Epithelial cell of prostate (primary cell): ENCODE measurements at regions not wholly inside any gene's neighbourhood (a gene's known extent, or its start where the extent isn't known, plus 50 kb on each side); places are given as distances from the start of the nearest gene placed in this dataset.
"Not testable (repeated sequence)": the region's sequence is repeated elsewhere in the genome, so short reads cannot be mapped to it uniquely, and the experiment has no call there.

ENCODE experiments used
- DNase-seq: peaks from one replicate; pipeline ENCODE4 v3.0.0-alpha.2; 2011; ENCODE audit warnings: low read depth, low spot score
- H3K27ac ChIP-seq: fragments of 450-650 bp; 2 replicates; pipeline ENCODE4 v1.5.1; 2017; ENCODE audit warnings: mild to moderate bottlenecking

DNA sequence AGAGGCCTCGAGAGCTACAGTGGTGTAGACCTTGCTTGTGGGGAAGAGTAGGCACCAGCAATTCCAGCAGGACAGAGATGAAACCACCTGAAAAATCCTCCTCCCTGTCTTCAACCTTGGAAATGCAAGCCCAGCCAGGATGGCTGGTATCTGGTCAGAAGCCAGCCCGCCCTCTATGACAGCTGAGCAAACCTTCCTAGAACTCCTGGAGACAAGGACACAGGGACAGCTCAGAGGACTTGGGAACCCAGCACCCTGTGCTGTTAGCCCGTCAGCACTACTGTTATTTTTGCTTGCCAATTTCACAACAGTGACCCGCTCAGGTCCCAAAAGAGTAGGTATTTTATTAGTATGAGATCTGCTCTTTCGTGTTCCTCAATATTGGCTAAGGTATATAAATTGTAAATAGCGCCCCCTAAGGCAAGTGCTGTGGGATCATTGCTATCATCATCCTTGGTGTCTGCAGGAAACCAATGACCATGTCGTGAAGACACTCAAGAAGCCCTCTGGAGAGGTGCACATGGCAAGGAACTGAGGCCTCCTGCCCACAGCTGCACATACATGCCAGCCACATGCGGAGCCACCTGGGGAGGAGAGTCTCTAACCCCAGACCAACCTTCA, 156.5 kb upstream of the CHST15 start:
- DNase-seq: no peak
- H3K27ac ChIP-seq: no peak overlapping the region

DNA sequence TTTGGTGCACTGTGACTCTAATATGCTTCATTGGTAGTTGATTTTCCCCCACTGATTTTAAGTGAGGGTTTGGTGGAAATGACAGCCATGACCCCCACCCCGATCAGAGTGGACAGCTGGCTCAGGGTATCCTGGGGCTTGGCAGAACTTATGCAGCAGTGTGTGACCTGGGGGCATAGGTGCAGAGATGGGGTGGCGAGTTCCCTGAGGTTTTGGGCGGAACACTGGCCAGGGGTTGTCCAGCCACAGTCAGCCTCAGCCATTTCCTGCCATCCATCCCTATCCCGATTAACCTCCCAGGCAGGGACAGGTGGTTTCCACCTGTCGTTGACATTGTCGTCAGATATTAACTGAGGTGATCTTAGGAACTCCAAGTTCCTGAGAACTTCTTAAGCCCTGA, 155.8 kb upstream of the CHST15 start:
- no peak overlapping the region for H3K27ac ChIP-seq
- DNase-seq: no peak

GRCh38 chr10:124248056-124249045, 155.0 kb upstream of the CHST15 start:
- DNase-seq: no peak
- H3K27ac ChIP-seq: no peak overlapping the region

DNA sequence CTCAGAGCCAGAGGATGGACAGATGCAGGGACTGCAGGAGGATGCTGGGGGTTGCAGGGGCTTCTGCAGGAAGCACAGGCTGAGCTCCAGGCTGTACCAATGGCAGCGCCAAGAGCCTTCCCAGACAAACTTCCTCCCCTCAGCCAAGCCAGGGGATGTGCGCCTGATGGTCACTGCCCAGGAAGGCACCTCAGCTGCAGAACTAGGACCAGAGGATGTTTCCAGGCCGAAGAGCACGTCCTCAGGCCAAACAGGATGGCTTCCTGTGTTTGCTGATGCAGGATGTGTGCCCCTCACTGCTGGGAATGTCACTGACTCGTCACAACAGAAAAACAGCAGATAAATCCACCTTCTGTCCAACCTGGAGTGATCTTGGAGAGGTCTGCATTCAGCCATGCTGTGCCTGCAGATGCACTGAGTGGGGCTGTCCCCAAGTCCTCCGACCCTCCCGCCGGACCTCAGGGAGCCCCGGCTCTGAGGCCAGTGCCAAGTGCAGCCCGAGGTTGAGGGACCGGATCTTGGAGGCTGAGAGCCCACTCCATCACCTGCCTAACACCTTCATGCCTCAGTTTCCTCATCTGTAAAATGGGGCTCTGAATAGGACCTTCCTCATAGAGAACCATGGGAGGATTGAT, 152.5 kb upstream of the CHST15 start:
- DNase-seq: no peak
- no peak overlapping the region for H3K27ac ChIP-seq

GRCh38 chr10:124245191-124245590, 151.8 kb upstream of the CHST15 start:
- DNase-seq: no peak
- no peak overlapping the region for H3K27ac ChIP-seq

- DNase-seq: no peak
- H3K27ac ChIP-seq: no peak overlapping the region
Observed at GRCh38 chr10:124244256-124244877, 151.0 kb upstream of the CHST15 start.

GRCh38 chr10:124243702-124244121, 150.3 kb upstream of the CHST15 start:
- DNase-seq: no peak
- H3K27ac ChIP-seq: no peak overlapping the region

DNA sequence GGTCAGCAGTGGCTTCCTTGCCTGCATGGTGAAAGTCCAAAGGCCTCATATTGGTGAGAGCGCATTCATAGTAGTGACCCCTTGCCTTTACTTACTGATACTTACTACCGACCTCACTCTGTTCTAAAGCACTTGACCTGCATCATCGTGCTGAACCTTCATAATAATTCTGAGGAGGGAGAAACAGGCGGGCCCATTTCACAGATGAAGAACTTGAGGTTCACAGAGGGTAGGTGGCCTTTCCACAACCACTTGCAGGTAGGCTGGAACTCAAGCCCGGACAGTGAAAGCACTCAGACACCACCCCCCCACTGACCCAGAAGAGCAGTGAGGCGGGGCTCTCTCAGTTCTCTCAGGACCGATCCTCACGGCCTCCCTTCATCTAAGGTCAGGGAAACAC, 149.4 kb upstream of the CHST15 start:
- DNase-seq: no peak
- no peak overlapping the region for H3K27ac ChIP-seq

DNA sequence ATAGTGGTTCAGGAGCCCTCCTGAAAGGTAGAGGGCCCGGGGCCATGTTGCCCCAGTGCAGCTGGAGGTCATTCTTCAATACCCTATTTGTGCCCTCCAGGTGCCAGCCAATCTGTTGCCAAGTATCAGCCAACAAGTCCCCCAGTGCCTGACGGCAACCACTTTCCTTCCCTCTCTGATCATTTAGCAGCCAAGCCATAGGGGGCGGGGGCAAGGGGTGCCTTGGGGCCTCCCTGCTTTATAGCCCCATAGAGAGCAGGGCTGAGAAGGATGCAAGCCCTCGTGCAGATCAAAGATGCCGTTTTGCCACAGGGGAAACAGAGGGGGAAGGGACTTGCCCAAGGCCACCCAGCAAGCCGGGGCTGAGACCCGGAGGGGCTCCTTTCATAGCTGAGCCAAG, 149.0 kb upstream of the CHST15 start:
- no peak for DNase-seq
- H3K27ac ChIP-seq: no peak overlapping the region

- H3K27ac ChIP-seq, DNase-seq: not testable (repeated sequence)
Observed at GRCh38 chr10:124241510-124241909, 148.1 kb upstream of the CHST15 start.

GRCh38 chr10:124240839-124241291, 147.5 kb upstream of the CHST15 start:
- no peak for DNase-seq
- H3K27ac ChIP-seq: no peak overlapping the region

- no peak for DNase-seq
Observed at GRCh38 chr10:124239696-124240095, 146.3 kb upstream of the CHST15 start.

DNA sequence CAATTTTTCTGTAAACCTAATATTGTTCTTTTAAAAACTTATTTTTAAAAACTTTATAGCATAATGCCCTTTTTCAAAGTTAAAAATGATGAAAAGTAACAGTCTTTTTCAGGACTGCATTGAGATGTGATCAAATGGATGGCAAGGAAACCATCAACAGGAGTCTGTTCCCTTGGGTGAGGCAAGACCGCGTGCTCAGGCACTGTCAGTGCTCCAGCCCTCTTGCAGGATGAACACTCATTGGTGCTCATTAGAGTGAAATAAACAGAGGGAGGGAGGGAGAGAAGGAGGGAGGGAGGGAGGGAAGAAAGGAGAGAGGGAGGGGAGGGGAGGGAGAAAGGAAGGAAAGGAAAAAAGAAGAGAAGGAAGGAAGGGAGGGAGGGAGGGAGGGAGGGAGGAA, 145.7 kb upstream of the CHST15 start:
- no peak overlapping the region for H3K27ac ChIP-seq
- no peak for DNase-seq

More at GRCh38 chr10:124239696-124240095, 146.3 kb upstream of the CHST15 start:
- no peak overlapping the region for H3K27ac ChIP-seq

DNA sequence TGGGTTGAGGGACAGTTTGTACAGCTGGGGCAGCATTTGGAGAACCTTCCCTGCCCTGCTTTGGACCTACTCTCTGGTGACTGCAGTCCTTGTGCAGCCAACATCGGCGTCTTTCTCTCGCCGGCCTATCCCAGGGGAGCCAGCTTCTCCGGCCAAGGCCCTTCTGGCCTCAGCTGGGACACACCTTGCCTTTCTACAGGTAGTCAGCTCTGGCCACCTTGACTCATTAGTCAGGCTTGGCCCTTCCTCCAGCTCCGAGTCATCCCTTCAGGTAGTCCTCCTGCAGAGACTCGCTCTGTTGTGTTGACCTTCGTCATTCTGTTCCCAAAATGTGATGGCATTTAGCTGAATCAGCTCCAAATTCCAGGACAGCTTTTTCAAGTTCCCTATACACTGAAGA, 145.0 kb upstream of the CHST15 start:
- peak; percentile 31 for DNase-seq
- no peak overlapping the region for H3K27ac ChIP-seq

DNA sequence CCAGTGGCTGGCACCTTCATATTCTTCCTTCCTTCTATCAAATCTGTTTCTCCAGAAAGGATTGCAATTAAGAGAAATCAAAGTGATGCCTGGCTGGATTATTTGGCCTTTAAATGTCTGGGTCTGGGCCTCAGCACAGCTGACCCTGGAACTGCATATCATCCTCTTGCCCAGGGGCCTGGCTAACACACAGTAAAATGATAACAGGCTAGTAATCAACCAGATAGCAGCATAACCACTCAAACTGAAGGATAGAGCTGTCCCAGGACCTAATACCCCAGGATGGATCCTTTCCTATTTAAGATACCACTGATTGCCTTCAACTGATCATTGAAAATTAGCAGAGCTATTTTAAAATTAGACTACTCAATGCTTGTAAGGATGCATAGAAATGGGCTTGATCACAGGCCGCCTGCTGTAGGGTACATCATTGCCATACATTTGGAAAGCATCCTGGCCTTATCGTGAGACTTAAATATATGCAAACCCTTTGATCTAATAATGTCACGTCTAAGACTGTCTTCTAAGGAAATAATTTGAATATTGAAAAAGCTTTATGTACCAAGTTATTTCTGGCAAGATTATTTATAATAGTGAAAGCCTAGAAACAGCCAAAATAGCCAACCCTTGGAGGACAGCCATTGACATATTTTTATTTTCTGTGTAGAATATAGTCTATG, 144.0 kb upstream of the CHST15 start:
- no peak for DNase-seq
- no peak overlapping the region for H3K27ac ChIP-seq

DNA sequence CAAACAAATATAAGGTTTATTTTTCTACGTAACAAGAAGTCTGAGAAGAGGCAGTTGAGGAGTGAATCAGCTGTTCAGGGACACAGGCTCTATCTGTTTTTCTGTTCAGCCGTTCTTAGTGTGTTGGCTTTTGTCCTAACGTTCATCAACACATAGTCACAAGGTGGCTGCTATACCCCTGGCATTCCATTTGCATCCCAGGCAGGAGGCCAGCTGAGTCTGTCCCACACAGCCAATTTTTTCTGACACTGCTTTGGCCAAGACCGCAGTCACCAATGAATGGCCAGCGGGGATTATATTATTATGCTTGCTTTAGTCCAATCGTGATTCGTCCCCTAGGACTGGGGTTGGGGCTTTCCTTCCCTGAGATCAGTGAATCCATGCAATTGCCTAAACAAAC, 143.4 kb upstream of the CHST15 start:
- no peak for DNase-seq

DNA sequence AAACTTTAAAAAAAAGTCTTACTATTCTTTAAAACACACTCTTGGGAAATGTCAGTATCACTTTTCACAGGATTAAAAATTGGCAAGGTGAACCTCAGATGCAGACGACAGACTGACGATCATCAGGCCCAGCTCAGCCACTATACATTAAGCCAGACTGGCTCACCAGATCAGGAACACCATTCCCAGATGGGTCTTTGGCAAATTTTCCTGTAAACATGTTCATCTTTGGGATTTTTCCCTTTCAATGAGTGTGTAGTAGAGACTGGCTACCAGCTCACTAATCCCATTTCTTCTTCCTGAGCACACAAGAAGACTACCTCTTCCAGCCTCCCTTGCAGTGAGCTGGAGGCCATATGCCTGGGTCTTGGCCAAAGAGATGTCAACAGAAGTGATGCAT, 142.7 kb upstream of the CHST15 start:
- no peak for DNase-seq

More for the DNA sequence above, 143.4 kb upstream of the CHST15 start:
- H3K27ac ChIP-seq: no peak overlapping the region

DNA sequence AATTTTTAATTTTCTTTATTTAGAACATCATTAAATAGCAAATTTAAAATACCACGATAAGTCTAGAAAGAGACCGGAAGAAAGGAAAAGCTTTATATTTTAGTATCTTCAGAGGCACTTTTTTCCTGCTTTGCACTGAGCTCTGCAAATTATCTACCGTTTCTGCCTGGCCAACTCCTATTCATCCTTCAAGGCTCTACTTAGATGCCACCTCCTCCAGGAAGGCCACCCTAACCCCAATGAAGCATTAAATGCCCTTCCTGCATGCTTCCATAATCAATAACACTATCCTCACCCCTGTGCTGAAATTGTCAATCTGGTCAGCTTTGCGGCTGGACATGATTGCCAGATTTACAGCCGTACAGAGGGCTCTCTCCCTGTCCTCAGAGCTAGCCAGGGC, 141.8 kb upstream of the CHST15 start:
- DNase-seq: no peak
- no peak overlapping the region for H3K27ac ChIP-seq

More for the DNA sequence above, 142.7 kb upstream of the CHST15 start:
- no peak overlapping the region for H3K27ac ChIP-seq

DNA sequence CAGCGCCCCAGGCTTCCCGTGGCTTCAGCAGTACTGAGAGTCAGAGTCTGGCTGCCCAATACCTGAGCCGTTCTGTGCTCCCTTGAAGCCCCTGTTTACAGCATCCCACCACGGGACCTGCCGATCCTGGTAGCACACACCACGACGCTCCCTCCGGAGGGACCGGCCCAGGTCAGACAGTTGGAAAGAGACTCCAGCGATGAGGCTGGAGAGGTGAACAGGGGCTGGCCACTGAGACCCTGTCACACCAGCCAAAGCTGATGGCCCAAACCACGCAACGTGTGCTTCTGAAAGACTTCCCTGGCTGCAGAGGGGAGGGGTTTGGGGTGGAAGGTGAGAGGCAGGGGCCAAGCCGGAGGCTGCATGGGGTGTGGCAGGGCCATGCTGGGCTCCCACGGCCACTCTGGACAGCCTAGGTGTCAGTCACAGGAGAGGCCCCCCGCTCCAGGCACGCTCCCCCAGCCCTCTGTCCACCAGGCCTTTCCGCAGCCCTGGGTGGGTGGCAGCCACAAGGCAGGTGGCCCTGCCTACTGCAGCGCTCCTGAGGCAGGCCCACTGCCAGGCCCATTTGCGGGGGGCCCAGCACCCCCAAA, 140.2 kb upstream of the CHST15 start:
- no peak overlapping the region for H3K27ac ChIP-seq
- no peak for DNase-seq
